ENCODE measurements at regions not wholly inside any gene's neighbourhood (a gene's known extent, or its start where the extent isn't known, plus 50 kb on each side); places are given as distances from the start of the nearest gene placed in this dataset.
"Not testable (repeated sequence)": the region's sequence is repeated elsewhere in the genome, so short reads cannot be mapped to it uniquely, and the experiment has no call there.

DNA sequence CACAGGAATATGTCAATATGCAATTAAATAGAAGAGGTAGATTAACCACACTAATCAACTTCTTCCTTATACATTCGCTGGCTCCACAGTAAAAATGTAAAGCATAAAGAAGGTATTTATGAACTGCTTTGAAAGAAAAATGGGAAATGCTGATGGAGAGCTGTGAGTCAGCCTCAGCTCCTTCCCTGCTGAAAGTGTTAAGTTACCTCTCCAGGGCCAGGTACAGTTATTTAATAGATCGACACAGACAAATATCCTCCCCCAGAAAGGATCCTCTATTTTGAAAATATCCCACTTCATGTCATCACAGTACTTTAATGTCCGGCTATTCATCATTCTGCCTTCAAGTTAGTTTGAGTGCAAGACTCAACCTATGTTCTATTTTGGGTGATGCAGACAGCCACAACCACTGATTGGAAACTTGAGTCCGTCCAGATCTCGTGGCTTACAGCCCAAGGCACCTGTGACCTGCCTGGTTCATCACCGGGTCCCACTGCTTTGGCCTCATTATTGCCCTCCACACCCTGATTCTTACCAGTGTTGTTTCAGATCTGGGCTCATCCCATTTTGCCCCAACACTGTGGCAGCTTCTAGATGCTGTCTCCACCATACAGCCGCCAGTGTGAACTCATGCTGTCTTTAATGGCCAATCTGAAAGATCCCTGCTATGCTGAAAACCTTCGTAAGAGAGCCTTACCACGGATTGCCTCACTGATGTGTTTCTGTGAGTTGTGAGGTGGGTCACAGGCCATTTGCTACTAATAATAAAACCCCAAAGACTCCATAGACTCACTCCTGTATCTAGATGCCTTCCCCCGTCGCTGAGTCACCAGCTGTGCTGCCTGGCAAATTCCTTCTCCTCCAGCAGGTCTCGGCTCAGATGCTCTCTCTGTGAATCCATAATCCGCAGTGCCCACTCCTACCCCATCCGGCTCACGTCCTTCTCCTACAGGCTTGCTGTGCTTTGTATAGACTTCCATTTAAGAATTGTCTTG is 56.2 kb upstream of the DDAH1 start:
- not testable (repeated sequence) for H3K4me3 ChIP-seq (ENCODE audit: low read depth, low read length)
- DNase-seq (ENCODE audit: low read depth), result peak; percentile 88

DNA sequence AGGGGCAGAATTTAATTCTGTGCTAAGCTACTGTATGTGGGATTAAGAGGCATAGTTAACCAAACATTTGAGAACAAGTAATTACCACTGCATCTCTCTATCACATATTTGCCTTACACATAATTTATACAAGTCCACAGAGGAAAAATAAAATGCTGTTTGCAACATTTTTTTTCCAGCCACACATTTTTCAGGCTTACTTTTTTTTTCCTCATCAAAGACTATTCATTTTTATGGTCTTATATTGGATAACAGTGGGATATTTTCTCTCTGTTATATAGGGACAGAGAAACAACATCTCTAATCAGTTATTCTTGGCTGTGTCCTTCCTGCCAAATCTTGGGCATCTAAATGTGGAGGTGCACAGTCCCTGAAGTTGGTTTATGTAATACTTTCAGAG is 57.5 kb upstream of the DDAH1 start:
- H3K4me3 ChIP-seq (ENCODE audit: low read depth, low read length); DNase-seq (ENCODE audit: low read depth): not testable (repeated sequence)

DNA sequence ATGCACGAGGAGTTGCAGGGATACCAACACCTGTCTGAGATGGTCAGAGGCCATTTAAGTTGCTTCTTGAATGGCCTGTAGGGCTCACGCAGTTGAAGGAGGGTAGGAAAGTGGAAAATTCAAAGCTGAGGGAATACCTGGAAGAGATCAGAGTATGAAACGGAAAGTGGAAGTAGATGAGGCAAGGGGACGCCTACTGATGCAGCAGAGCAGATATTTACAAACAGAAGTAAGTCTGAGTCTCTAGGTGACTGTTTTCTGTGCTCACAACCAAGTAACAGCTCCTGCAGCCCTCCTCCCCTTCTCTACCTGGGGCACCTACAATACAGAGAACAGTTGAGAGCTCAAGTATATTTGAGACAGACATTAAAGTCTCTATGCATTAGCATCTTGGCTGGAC is 57.5 kb upstream of the CCN1 start:
- not testable (repeated sequence) for H3K4me3 ChIP-seq (ENCODE audit: low read depth, low read length); DNase-seq (ENCODE audit: low read depth)

DNA sequence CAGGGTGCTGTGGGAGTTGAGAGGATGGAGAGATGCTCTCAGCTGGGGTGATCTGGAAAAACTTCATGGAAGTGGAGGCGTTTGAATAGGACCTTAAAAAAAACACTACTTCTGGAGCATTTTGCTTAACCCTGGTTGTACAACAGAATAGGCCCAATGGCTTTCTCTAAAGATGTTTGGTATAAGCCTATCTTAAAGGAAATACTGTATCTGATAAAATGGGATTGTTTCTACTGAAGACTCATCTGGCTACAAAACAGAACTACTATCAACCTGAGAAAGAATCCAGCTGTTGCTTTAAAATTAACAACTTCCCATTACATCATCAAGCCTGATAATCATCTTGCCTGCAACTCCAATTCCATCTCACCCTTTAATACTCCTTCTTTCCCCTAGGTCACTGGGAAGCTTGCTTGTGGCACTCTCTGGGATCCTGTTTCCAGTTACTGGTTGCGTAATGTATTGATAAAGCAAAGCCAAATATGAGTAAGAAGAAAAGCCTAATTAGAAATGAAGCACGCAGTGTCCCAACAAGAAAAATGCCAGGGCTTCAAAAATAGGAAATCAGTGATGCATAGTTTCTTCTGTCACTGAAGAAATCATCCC is 56.2 kb upstream of the CCN1 start:
- H3K4me3 ChIP-seq (ENCODE audit: low read depth, low read length), result not testable (repeated sequence)
- peak; percentile 42 for DNase-seq (ENCODE audit: low read depth)

DNA sequence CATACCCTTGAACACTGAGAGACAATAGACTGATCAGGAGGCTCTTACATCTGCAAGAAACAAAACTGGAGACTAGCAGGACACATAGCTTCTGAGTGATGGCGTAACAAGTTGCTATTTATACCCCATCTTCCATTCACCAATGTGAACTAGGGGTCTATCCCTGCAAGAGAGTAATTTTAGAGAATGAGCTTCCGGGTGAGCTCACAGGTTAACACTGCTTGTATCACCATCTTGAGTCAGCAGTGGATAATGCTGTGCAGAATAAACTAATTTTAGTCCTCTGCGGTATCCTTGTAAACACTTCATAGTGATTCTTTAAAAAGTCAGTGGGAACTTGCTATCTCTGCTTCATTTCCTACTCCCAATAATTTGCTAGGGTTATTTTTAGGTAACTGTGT is 55.0 kb upstream of the CCN1 start:
- DNase-seq (ENCODE audit: low read depth), result peak; percentile 79

DNA sequence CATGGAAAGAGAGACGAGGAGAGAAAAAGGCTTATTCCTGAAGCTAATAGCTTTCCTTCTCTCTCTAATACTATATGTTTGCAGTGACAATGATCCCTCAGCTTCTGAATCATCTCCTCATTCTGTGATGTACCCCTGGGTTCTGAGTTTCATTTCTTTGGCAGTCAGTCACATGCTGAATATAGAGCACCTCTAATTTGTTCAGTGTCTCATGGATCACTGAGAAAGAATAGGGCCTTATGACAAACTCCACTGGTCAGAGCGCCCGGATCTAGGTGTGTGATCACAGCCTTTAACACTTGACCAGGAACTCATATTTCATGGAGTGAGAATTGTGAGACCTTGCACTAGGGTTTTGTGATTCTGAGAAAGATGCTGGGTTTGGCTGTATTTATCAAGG is 54.3 kb upstream of the CCN1 start:
- not testable (repeated sequence) for DNase-seq (ENCODE audit: low read depth); H3K4me3 ChIP-seq (ENCODE audit: low read depth, low read length)

More for the DNA sequence above, 55.0 kb upstream of the CCN1 start:
- not testable (repeated sequence) for H3K4me3 ChIP-seq (ENCODE audit: low read depth, low read length)

DNA sequence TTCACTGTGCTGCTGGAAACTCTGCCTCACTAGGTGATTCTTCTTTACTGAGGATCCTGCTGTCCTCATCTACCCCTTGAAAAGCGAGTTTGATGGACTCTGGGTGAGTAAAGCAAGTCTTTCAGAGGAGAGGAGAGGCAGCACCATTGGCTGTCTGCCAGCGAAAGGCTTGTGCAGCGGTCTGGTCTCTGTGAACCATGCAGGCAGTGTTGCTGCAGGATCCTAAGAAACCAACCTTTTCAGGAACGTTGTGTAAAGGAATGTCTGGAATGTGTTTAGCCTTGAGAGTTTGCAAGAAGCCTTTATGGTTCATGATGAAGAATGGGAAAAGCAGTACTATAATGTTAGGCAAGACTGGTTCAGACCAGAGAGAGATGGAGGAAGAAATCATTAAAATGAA is 53.4 kb upstream of the CCN1 start:
- peak; percentile 96 for DNase-seq (ENCODE audit: low read depth)
- H3K4me3 ChIP-seq (ENCODE audit: low read depth, low read length), result not testable (repeated sequence)
